Activated T-helper 1 cell treated with anti-CD3 and anti-CD28 coated beads, Interleukin-12 subunit alpha, Interleukin-12 subunit beta, Interleukin-2, Interleukin-4 antibody, amounts not matched to agents 30 ng/mL and 10 ng/mL and 1 ng/mL, durations not matched to agents 14 hours and 24 hours and 36 hours (primary cell): ENCODE measurements at regions not wholly inside any gene's neighbourhood (a gene's known extent, or its start where the extent isn't known, plus 50 kb on each side); places are given as distances from the start of the nearest gene placed in this dataset.

Source experiments
- DNase-seq: peaks from one replicate; pipeline ENCODE4 v3.0.0; 2021; ENCODE audit warnings: low spot score
- H3K27ac Mint-ChIP-seq: one replicate; pipeline ENCODE4 v1.8.0; 2021; ENCODE audit warnings: mild to moderate bottlenecking, mixed read lengths
- H3K27me3 Mint-ChIP-seq: one replicate; pipeline ENCODE4 v1.8.0; 2022; ENCODE audit warnings: mild to moderate bottlenecking, moderate library complexity, mixed read lengths; ENCODE audit not compliant: insufficient read depth
- H3K36me3 Mint-ChIP-seq: one replicate; pipeline ENCODE4 v1.8.0; 2021; ENCODE audit warnings: low read depth, mixed read lengths
- H3K4me1 Mint-ChIP-seq: one replicate; pipeline ENCODE4 v1.8.0; 2021; ENCODE audit warnings: low read depth, mixed read lengths
- H3K4me3 Mint-ChIP-seq: one replicate; pipeline ENCODE4 v1.8.0; 2021; ENCODE audit warnings: mild to moderate bottlenecking, moderate library complexity, mixed read lengths
- H3K9me3 Mint-ChIP-seq: one replicate; pipeline ENCODE4 v1.8.0; 2021; ENCODE audit warnings: mixed read lengths
- intact Hi-C: fragments of 100-400 bp; cut with micrococcal nuclease; formaldehyde crosslinking; loops from one replicate; pipeline ENCODE4 v1.15.1; 2024

GRCh38 chrX:16464369-16464768, 185.6 kb upstream of the S100G start:
- Mint-ChIP-seq H3K9me3 (no peaks in the 10 kb centered on the region), H3K27me3 (no peaks in the 10 kb centered on the region), H3K4me3 (no peak overlapping the region), H3K27ac (no peak overlapping the region), H3K36me3 (no peaks in the 10 kb centered on the region), H3K4me1 (no peaks in the 10 kb centered on the region)
- no peak for DNase-seq
- intact Hi-C loops, result no loop called here

GRCh38 chrX:16465081-16465876, 184.7 kb upstream of the S100G start:
- Mint-ChIP-seq H3K4me3 (no peak overlapping the region), H3K4me1 (no peaks in the 10 kb centered on the region), H3K27me3 (no peaks in the 10 kb centered on the region), H3K9me3 (no peaks in the 10 kb centered on the region), H3K27ac (no peak overlapping the region), H3K36me3 (no peaks in the 10 kb centered on the region)
- intact Hi-C loops, result no loop called here
- no peak for DNase-seq

- intact Hi-C loops, result no loop called here
- H3K27ac Mint-ChIP-seq, result no peak overlapping the region
- H3K4me3 Mint-ChIP-seq, result no peak overlapping the region
- no peaks in the 10 kb centered on the region for H3K27me3 Mint-ChIP-seq
- H3K36me3 Mint-ChIP-seq, result no peaks in the 10 kb centered on the region
- no peak for DNase-seq
- no peaks in the 10 kb centered on the region for H3K4me1 Mint-ChIP-seq
- no peaks in the 10 kb centered on the region for H3K9me3 Mint-ChIP-seq
These were observed 183.1 kb upstream of the S100G start for GRCh38 chrX:16466640-16467432.

DNA sequence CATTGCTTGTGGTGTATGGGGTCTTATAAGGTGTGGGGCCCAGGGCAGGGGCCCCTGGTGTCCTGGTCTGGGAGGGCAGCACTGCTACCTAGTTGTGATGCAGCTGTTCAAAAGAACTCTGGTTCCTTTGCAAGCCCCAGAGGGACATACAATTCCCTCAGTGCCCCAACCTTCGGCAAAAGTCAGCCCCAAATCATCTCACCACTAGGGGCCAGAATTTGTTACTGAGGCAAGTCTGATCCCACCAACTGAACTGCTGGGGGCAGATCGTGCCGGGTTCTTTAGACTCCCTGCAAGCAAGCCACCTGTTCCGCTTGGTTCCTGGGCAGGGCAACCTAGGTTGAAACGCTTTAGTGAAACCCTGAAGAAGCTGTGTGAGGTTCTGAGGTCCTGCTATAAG, 180.1 kb upstream of the S100G start:
- DNase-seq, result no peak
- Mint-ChIP-seq H3K4me3 (no peak overlapping the region), H3K27ac (no peak overlapping the region), H3K9me3 (no peaks in the 10 kb centered on the region), H3K27me3 (no peaks in the 10 kb centered on the region), H3K36me3 (no peaks in the 10 kb centered on the region), H3K4me1 (no peaks in the 10 kb centered on the region)
- intact Hi-C loops, result no loop called here

DNA sequence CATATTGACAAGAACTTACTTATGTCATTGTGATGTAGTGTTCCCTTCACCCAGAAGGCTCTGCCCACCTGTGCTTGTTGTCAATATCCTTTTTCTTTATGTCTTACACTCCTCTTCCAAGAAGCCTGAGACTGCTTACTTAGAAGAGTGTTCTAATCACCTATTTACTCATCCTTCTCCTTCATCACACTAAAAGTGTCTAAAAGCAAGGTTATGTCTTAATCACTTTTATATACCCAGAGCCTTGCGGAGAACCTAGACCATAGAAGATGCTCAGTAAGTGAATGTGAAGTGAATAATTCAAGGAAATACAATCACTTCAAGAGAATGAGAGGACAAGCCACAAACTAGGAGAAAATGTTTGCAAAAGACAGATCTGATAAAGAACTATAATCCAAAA, 177.6 kb upstream of the S100G start:
- no peaks in the 10 kb centered on the region for H3K36me3 Mint-ChIP-seq
- H3K27me3 Mint-ChIP-seq, result no peaks in the 10 kb centered on the region
- no peak overlapping the region for H3K4me3 Mint-ChIP-seq
- intact Hi-C loops, result no loop called here
- no peak for DNase-seq
- H3K4me1 Mint-ChIP-seq, result no peaks in the 10 kb centered on the region
- no peak overlapping the region for H3K27ac Mint-ChIP-seq
- no peaks in the 10 kb centered on the region for H3K9me3 Mint-ChIP-seq

- Mint-ChIP-seq H3K4me1 (peaks cover 6% of the 10 kb centered on the region), H3K36me3 (no peaks in the 10 kb centered on the region), H3K27ac (no peak overlapping the region), H3K9me3 (no peaks in the 10 kb centered on the region), H3K27me3 (no peaks in the 10 kb centered on the region), H3K4me3 (no peak overlapping the region)
- no peak for DNase-seq
- intact Hi-C loops, result no loop called here
These were observed 175.4 kb upstream of the S100G start for GRCh38 chrX:16474511-16474910.

GRCh38 chrX:16476009-16476408, 173.9 kb upstream of the S100G start:
- no peaks in the 10 kb centered on the region for H3K27me3 Mint-ChIP-seq
- no peak for DNase-seq
- intact Hi-C loops, result no loop called here
- no peaks in the 10 kb centered on the region for H3K9me3 Mint-ChIP-seq
- H3K4me1 Mint-ChIP-seq, result peaks cover 9% of the 10 kb centered on the region
- no peaks in the 10 kb centered on the region for H3K36me3 Mint-ChIP-seq
- no peak overlapping the region for H3K27ac Mint-ChIP-seq
- H3K4me3 Mint-ChIP-seq, result no peak overlapping the region

- intact Hi-C loops, result no loop called here
These were observed 173.3 kb upstream of the S100G start for GRCh38 chrX:16476692-16477091.

DNA sequence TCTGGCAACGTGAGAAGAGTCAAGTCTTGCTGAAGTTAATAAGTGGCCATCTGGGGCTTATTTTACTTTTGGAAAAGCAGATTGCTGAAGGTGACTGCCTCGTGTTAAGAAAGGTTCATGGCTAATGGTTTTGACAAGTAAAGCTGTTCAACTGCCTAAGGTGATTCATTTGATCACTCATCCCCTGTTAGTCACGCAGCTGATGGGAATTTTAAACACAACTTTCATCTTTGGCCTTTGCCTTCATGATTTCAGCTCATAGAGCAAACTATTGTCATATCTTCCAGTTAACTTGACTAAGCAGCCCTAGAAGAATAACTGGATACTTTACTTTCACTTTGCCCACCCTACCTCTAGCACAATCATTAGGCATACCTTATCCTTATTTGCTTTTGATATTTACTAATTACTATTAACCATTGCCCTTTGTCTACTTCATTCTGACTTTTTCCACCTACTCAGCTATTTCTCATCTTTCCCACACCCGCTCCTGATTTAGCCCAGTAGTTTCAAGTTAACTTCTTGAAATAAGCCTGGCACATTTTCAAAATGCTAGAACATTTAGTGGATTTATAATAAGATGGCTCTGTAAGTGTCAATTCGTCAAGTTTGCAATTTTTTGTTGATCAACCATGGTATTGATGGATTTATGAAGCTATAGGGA, 170.6 kb upstream of the S100G start:
- intact Hi-C loops, result no loop called here
- peaks cover 14% of the 10 kb centered on the region for H3K4me1 Mint-ChIP-seq
- no peak for DNase-seq
- no peaks in the 10 kb centered on the region for H3K9me3 Mint-ChIP-seq
- H3K36me3 Mint-ChIP-seq, result no peaks in the 10 kb centered on the region
- no peak overlapping the region for H3K27ac Mint-ChIP-seq
- H3K27me3 Mint-ChIP-seq, result no peaks in the 10 kb centered on the region
- H3K4me3 Mint-ChIP-seq, result no peak overlapping the region

More at GRCh38 chrX:16476692-16477091, 173.3 kb upstream of the S100G start:
- H3K36me3 Mint-ChIP-seq, result no peaks in the 10 kb centered on the region
- H3K4me1 Mint-ChIP-seq, result peaks cover 9% of the 10 kb centered on the region
- no peak overlapping the region for H3K4me3 Mint-ChIP-seq
- H3K27ac Mint-ChIP-seq, result no peak overlapping the region
- no peaks in the 10 kb centered on the region for H3K27me3 Mint-ChIP-seq
- H3K9me3 Mint-ChIP-seq, result no peaks in the 10 kb centered on the region
- DNase-seq, result no peak

GRCh38 chrX:16480049-16480448, 169.9 kb upstream of the S100G start:
- Mint-ChIP-seq H3K36me3 (no peaks in the 10 kb centered on the region), H3K9me3 (no peaks in the 10 kb centered on the region), H3K27me3 (no peaks in the 10 kb centered on the region), H3K4me3 (no peak overlapping the region), H3K4me1 (peaks cover 21% of the 10 kb centered on the region), H3K27ac (no peak overlapping the region)
- intact Hi-C loops, result no loop called here
- no peak for DNase-seq

DNA sequence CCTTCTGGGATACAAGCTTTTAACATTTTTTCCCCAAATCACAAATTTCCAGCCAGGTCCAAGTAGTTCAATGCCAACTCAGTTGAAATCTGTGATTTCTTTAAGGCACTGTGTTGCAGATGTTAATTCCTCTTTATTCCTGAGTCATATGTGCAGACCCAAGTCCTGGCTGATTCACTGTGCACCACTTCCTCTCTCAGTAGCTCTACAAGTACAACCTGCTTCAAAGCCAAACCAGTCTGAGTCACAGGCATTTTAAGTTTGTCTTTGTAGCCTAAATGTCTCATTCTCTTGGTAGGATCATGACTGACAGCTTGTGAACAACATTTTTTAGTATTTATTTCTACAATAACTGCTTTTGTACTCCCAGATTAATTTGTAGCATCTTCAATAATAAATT, 165.6 kb upstream of the S100G start:
- intact Hi-C loops, result no loop called here
- no peaks in the 10 kb centered on the region for H3K9me3 Mint-ChIP-seq
- H3K36me3 Mint-ChIP-seq, result no peaks in the 10 kb centered on the region
- peaks cover 17% of the 10 kb centered on the region for H3K4me1 Mint-ChIP-seq
- no peak overlapping the region for H3K27ac Mint-ChIP-seq
- DNase-seq, result peak; percentile 9
- H3K27me3 Mint-ChIP-seq, result no peaks in the 10 kb centered on the region
- no peak overlapping the region for H3K4me3 Mint-ChIP-seq

- Mint-ChIP-seq H3K27me3 (peaks cover 2% of the 10 kb centered on the region), H3K4me3 (no peak overlapping the region), H3K27ac (no peak overlapping the region), H3K4me1 (peaks cover 13% of the 10 kb centered on the region), H3K36me3 (no peaks in the 10 kb centered on the region), H3K9me3 (no peaks in the 10 kb centered on the region)
- no peak for DNase-seq
- intact Hi-C loops, result no loop called here
These were observed 162.2 kb upstream of the S100G start for GRCh38 chrX:16487620-16488385.
